NCI-H524 (cell line): ENCODE measurements at regions not wholly inside any gene's neighbourhood (a gene's known extent, or its start where the extent isn't known, plus 50 kb on each side); places are given as distances from the start of the nearest gene placed in this dataset.
"Not testable (repeated sequence)": the region's sequence is repeated elsewhere in the genome, so short reads cannot be mapped to it uniquely, and the experiment has no call there.

ENCODE experiments used
- DNase-seq, 2 experiments: peaks; one replicate each; lab custom pipeline; 2025; lab: John Stamatoyannopoulos, UW

- no peak for DNase-seq
Observed at GRCh38 chr4:180993244-180993836, 1249.9 kb upstream of the TENM3 start.

- DNase-seq: no peak
Observed at GRCh38 chr4:180994722-180995121, 1248.5 kb upstream of the TENM3 start.

- no peak for DNase-seq
Observed at GRCh38 chr4:180999217-180999616, 1244.0 kb upstream of the TENM3 start.

GRCh38 chr4:181004056-181004455, 1239.1 kb upstream of the TENM3 start:
- DNase-seq: no peak

GRCh38 chr4:181006499-181007260, 1236.5 kb upstream of the TENM3 start:
- DNase-seq: no peak

- DNase-seq: no peak
Observed at GRCh38 chr4:181007751-181008150, 1235.5 kb upstream of the TENM3 start.

- no peak for DNase-seq
Observed at GRCh38 chr4:181008164-181008563, 1235.0 kb upstream of the TENM3 start.

- DNase-seq: no peak
Observed at GRCh38 chr4:181013162-181013561, 1230.0 kb upstream of the TENM3 start.

- DNase-seq: no peak
Observed at GRCh38 chr4:181017038-181017437, 1226.2 kb upstream of the TENM3 start.

- DNase-seq: no peak
Observed at GRCh38 chr4:181018472-181018871, 1224.7 kb upstream of the TENM3 start.

- no peak for DNase-seq
Observed at GRCh38 chr4:181018913-181019312, 1224.3 kb upstream of the TENM3 start.

GRCh38 chr4:181020456-181020855, 1222.7 kb upstream of the TENM3 start:
- DNase-seq: no peak

GRCh38 chr4:181021213-181021612, 1222.0 kb upstream of the TENM3 start:
- no peak for DNase-seq

- not testable (repeated sequence) for DNase-seq
Observed at GRCh38 chr4:181030135-181030921, 1212.9 kb upstream of the TENM3 start.

GRCh38 chr4:181030961-181031360, 1212.2 kb upstream of the TENM3 start:
- no peak for DNase-seq

GRCh38 chr4:181043486-181043885, 1199.7 kb upstream of the TENM3 start:
- no peak for DNase-seq

- no peak for DNase-seq
Observed at GRCh38 chr4:181046809-181047208, 1196.4 kb upstream of the TENM3 start.

- DNase-seq: no peak
Observed at GRCh38 chr4:181051931-181052330, 1191.3 kb upstream of the TENM3 start.

GRCh38 chr4:181061787-181062186, 1181.4 kb upstream of the TENM3 start:
- DNase-seq: no peak

GRCh38 chr4:181063212-181063611, 1180.0 kb upstream of the TENM3 start:
- no peak for DNase-seq

GRCh38 chr4:181077341-181077740, 1165.9 kb upstream of the TENM3 start:
- no peak for DNase-seq

- no peak for DNase-seq
Observed at GRCh38 chr4:181078196-181078595, 1165.0 kb upstream of the TENM3 start.

GRCh38 chr4:181083757-181084361, 1159.3 kb upstream of the TENM3 start:
- no peak for DNase-seq
